K562 (cell line): ENCODE measurements at regions not wholly inside any gene's neighbourhood (a gene's known extent, or its start where the extent isn't known, plus 50 kb on each side); places are given as distances from the start of the nearest gene placed in this dataset.

Experiments
- ATAC-seq: fragments of 200-7000 bp; cut with Tn5 transposase; 3 replicates; pipeline ENCODE4 v1.9.1; 2020; ENCODE audit warnings: moderate library complexity
- BruUV-seq: library from RNA; stranded (reverse); fragments of 400-500 nt; replicated peaks from 2 replicates; lab custom pipeline; 2021; lab: Mats Ljungman, UMichigan
- CTCF ChIA-PET: fragments of 300-600 bp; formaldehyde crosslinking; extraction: SDS; loops from one replicate; lab custom pipeline; 2021; ENCODE audit warnings: low intra/inter-chr PET ratio; lab: Yijun Ruan, JAX
- POLR2A ChIA-PET: fragments of 300-600, 350-650 bp; sonication (Branson Sonifier 250); formaldehyde crosslinking; extraction: SDS; loops from one replicate; lab custom pipeline; 2021; ENCODE audit warnings: antibody characterized with exemption, inconsistent platforms; lab: Yijun Ruan, JAX
- DNase-seq, 4 experiments: peaks; one replicate each; pipeline versions ENCODE4 v3.0.0 to v3.0.0-alpha.2; 2011 to 2018; ENCODE audit warnings: low spot score in 3 of 4, mixed read lengths in 3 of 4; ENCODE audit errors: extremely low read depth in 1 of 4
- FAIRE-seq: peaks from 2 replicates; lab custom pipeline; 2011; peaks lifted over from hg19 to GRCh38; lab: Jason Lieb, UNC
- H2AFZ ChIP-seq: 2 replicates; pipeline ENCODE4 v1.6.0; 2011; ENCODE audit warnings: low read depth, low read length, control low read depth, inconsistent platforms
- H3K27ac ChIP-seq: fragments of 200-600 bp; 3 replicates; pipeline ENCODE4 v1.8.0; 2011; ENCODE audit warnings: low read depth, mild to moderate bottlenecking, control low read depth, inconsistent platforms, low read length, moderate library complexity, mixed read lengths; ENCODE audit errors: extremely low read depth
- H3K27me3 ChIP-seq, 2 experiments: fragments of 300-600 bp in 1 of 2; 2 replicates in 1 of 2; 3 replicates in 1 of 2; pipeline versions ENCODE4 v1.6.0 to v1.8.0; 2011; ENCODE audit warnings: inconsistent platforms in 2 of 2, low read length in 2 of 2, mild to moderate bottlenecking in 1 of 2, mixed read lengths in 1 of 2, moderate library complexity in 1 of 2; ENCODE audit not compliant: control insufficient read depth in 2 of 2, insufficient read depth in 2 of 2
- H3K36me3 ChIP-seq: fragments of 300-600 bp; 3 replicates; pipeline ENCODE4 v1.8.0; 2011; ENCODE audit warnings: mild to moderate bottlenecking, low read length, inconsistent platforms; ENCODE audit not compliant: control insufficient read depth, insufficient read depth
- H3K4me1 ChIP-seq, 2 experiments: fragments of 200-600 bp in 1 of 2; replicated peaks in 1 of 2; 2 replicates in 1 of 2; 3 replicates in 1 of 2; pipeline versions ENCODE4 v1.5.1 to v1.8.0; 2011; ENCODE audit warnings: inconsistent platforms in 2 of 2, low read length in 2 of 2, mild to moderate bottlenecking in 1 of 2, mixed read lengths in 1 of 2, moderate library complexity in 1 of 2; ENCODE audit not compliant: control insufficient read depth in 2 of 2, insufficient read depth in 2 of 2
- H3K4me2 ChIP-seq: 2 replicates; pipeline ENCODE4 v1.6.1; 2011; ENCODE audit warnings: low read length, control low read depth, inconsistent platforms, mixed read lengths; ENCODE audit not compliant: insufficient read depth
- H3K4me3 ChIP-seq: fragments of 200-600 bp; sonication (generic), shearing (Covaris generic); 2 replicates; pipeline ENCODE4 v1.5.1; 2016; ENCODE audit warnings: control low read depth, inconsistent platforms
- H3K79me2 ChIP-seq: fragments of 200-600 bp; 3 replicates; pipeline ENCODE4 v1.8.0; 2011; ENCODE audit warnings: low read length, inconsistent platforms; ENCODE audit not compliant: control insufficient read depth, insufficient read depth
- H3K9ac ChIP-seq, 2 experiments: 2 replicates each; pipeline versions ENCODE4 v1.6.0 to v1.6.1; 2011; ENCODE audit warnings: low read depth in 2 of 2, low read length in 2 of 2, control low read depth in 1 of 2, inconsistent platforms in 1 of 2, mild to moderate bottlenecking in 1 of 2, mixed read lengths in 1 of 2; ENCODE audit not compliant: insufficient read depth in 1 of 2
- H3K9me1 ChIP-seq: one replicate; pipeline ENCODE4 v1.6.0; 2011; ENCODE audit warnings: inconsistent platforms, mild to moderate bottlenecking, low read length, moderate library complexity; ENCODE audit not compliant: control insufficient read depth, insufficient read depth
- H3K9me3 ChIP-seq: replicated peaks from 2 replicates; pipeline ENCODE4 v1.5.1; 2011; ENCODE audit warnings: low read depth, low read length, inconsistent platforms; ENCODE audit not compliant: control insufficient read depth, insufficient read depth
- H4K20me1 ChIP-seq: replicated peaks from 2 replicates; pipeline ENCODE4 v1.6.1; 2011; ENCODE audit warnings: low read length, inconsistent platforms, mixed read lengths; ENCODE audit not compliant: control insufficient read depth, insufficient read depth
- AFF1 ChIP-seq, 2 experiments: fragments of 450-650 bp; IDR thresholded peaks; 2 replicates each; pipeline ENCODE4 v1.6.1; 2018; ENCODE audit warnings: mild to moderate bottlenecking in 2 of 2, low read depth in 1 of 2; ENCODE audit not compliant: partially characterized antibody in 2 of 2
- ATF1 ChIP-seq, 2 experiments: fragments of 450-650 bp in 1 of 2; IDR thresholded peaks; 2 replicates each; pipeline ENCODE4 v1.6.1; 2016; ENCODE audit warnings: missing compliant biosample characterization in 1 of 2, missing genetic modification characterization in 1 of 2
- CREB3L1 ChIP-seq: fragments of 450-650 bp; IDR thresholded peaks from 2 replicates; pipeline ENCODE4 v1.6.1; 2014; ENCODE audit warnings: low read depth, mild to moderate bottlenecking, moderate library complexity, borderline replicate concordance
- ETS2 ChIP-seq: IDR thresholded peaks from 2 replicates; pipeline ENCODE4 v1.6.1; 2016; ENCODE audit warnings: borderline replicate concordance, missing genetic modification characterization, mild to moderate bottlenecking, moderate library complexity, missing compliant biosample characterization; ENCODE audit not compliant: poor library complexity, severe bottlenecking
- FOXK1 ChIP-seq: sonication (generic); formaldehyde crosslinking; IDR thresholded peaks from 2 replicates; pipeline ENCODE4 v1.8.0; 2022; ENCODE audit warnings: missing genetic modification reagents, mild to moderate bottlenecking, borderline replicate concordance
- MXI1 ChIP-seq: IDR thresholded peaks from 2 replicates; pipeline ENCODE4 v1.6.1; 2011; ENCODE audit warnings: low read depth, mild to moderate bottlenecking, improper control_type of control experiment, low read length
- TBL1XR1 ChIP-seq, 2 experiments: IDR thresholded peaks; 2 replicates each; pipeline ENCODE4 v1.6.1; 2012; ENCODE audit warnings: improper control_type of control experiment in 2 of 2, low read length in 2 of 2, mild to moderate bottlenecking in 1 of 2
- ZFP91 ChIP-seq: sonication (generic); formaldehyde crosslinking; IDR thresholded peaks from 2 replicates; pipeline ENCODE4 v1.8.0; 2022; ENCODE audit warnings: mild to moderate bottlenecking, missing genetic modification reagents
- ZNF12 ChIP-seq: sonication (generic); formaldehyde crosslinking; IDR thresholded peaks from 2 replicates; pipeline ENCODE4 v1.4.0; 2020; ENCODE audit warnings: mild to moderate bottlenecking, missing genetic modification reagents
- ZNF133 ChIP-seq: fragments of 250-450 bp; sonication (Bioruptor Pico); IDR thresholded peaks from 2 replicates; pipeline ENCODE4 v1.4.0; 2020; ENCODE audit warnings: mild to moderate bottlenecking
- ZNF699 ChIP-seq: fragments of 250-450 bp; sonication (Bioruptor Pico); IDR thresholded peaks from 2 replicates; pipeline ENCODE4 v1.8.0; 2021; ENCODE audit warnings: mild to moderate bottlenecking, moderate library complexity; ENCODE audit not compliant: insufficient replicate concordance
- ZNF717 ChIP-seq: fragments of 250-450 bp; sonication (Bioruptor Pico); IDR thresholded peaks from 2 replicates; pipeline ENCODE4 v1.5.0; 2021
- WGBS: fragments of 100-300 bp; shearing (Covaris generic); methylation state at CpG from one replicate; pipeline ENCODE4 v1.1.6; 2016; ENCODE audit warnings: low coverage, mixed read lengths; ENCODE audit not compliant: insufficient coverage; ENCODE audit errors: missing lambda C conversion rate; 5-methylcytosine and 5-hydroxymethylcytosine counted together
- in situ Hi-C: fragments of 300-500 bp; cut with MboI; formaldehyde crosslinking; loops from 4 replicates; pipeline ENCODE4 v1.15.0; 2018; ENCODE audit warnings: inconsistent platforms, mixed read lengths
- intact Hi-C: fragments of 100-400 bp; cut with micrococcal nuclease; formaldehyde crosslinking; loops from 2 replicates; pipeline ENCODE4 v1.14.2; 2022
- TF ChIP-seq, protein P1 (sequence below): IDR thresholded peaks from 2 replicates; pipeline ENCODE4 v1.6.1; 2011; ENCODE audit not compliant: insufficient read length; ENCODE audit errors: extremely low read depth

- Histone ChIP-seq H3K4me2 (no peak overlapping the region), H3K9ac (no peak overlapping the region), H3K9me1 (no peaks in the 10 kb centered on the region), H2AFZ (no peak overlapping the region), H3K36me3 (no peaks in the 10 kb centered on the region), H3K4me1 (no peaks in the 10 kb centered on the region), H3K27me3 (no peaks in the 10 kb centered on the region), H3K4me3 (no peak overlapping the region), H3K79me2 (no peaks in the 10 kb centered on the region), H3K27ac (no peak overlapping the region), H3K9me3 (no peaks in the 10 kb centered on the region), H4K20me1 (no peaks in the 10 kb centered on the region)
- BruUV-seq, result no TSS peak
- ATAC-seq, result no peak
- ChIA-PET CTCF (no interaction called here), POLR2A (no interaction called here)
- intact Hi-C loops (no loop called here), in situ Hi-C loops (no loop called here)
- TF ChIP-seq, protein P1, sequence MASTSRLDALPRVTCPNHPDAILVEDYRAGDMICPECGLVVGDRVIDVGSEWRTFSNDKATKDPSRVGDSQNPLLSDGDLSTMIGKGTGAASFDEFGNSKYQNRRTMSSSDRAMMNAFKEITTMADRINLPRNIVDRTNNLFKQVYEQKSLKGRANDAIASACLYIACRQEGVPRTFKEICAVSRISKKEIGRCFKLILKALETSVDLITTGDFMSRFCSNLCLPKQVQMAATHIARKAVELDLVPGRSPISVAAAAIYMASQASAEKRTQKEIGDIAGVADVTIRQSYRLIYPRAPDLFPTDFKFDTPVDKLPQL, result no peak
- TF ChIP-seq ZNF699 (CRISPR knock-in tag) (no peak), ZFP91 (CRISPR knock-in tag) (no peak), ETS2 (tag) (no peak), ZNF717 (CRISPR knock-in tag) (no peak), FOXK1 (CRISPR knock-in tag) (no peak), MXI1 (no peak), ATF1 (CRISPR knock-in tag; IDR thresholded peaks at IDR 0.05) (no peak), ATF1 (tag; IDR thresholded peaks at IDR 0.05) (no peak), AFF1 (IDR thresholded peaks at IDR 0.05; ENCODE audit: low read depth in 1 of 2, partially characterized antibody in 2 of 2) (no peak), ZNF12 (CRISPR knock-in tag) (no peak), ZNF133 (CRISPR knock-in tag) (no peak), CREB3L1 (no peak), TBL1XR1 (IDR thresholded peaks at IDR 0.05; ENCODE audit: low read length in 2 of 2) (no peak)
- no peak for FAIRE-seq
- DNase-seq, result no peak
- 0% methylated on average over 1 of the region's 2 CpGs for WGBS
Observed at GRCh38 chr4:159780196-159780922, 677.5 kb downstream of the RAPGEF2 start.
